Liver (tissue), 8 donors: ENCODE measurements at regions not wholly inside any gene's neighbourhood (a gene's known extent, or its start where the extent isn't known, plus 50 kb on each side); places are given as distances from the start of the nearest gene placed in this dataset.

ENCODE experiments used
- DNase-seq: peaks from one replicate; pipeline ENCODE4 v3.0.0-alpha.2; 2017; ENCODE audit warnings: low spot score
- H3K27ac ChIP-seq, 2 donors: one replicate each; pipeline ENCODE4 v1.7.0; 2013; ENCODE audit warnings: inconsistent platforms in 2 of 2, low read length in 2 of 2, control low read depth in 1 of 2, low read depth in 1 of 2, mild to moderate bottlenecking in 1 of 2
- H3K27me3 ChIP-seq, 4 donors: one replicate each; pipeline versions ENCODE4 v1.6.1 to v1.7.0; 2013; ENCODE audit warnings: low read length in 3 of 4, inconsistent platforms in 1 of 4, mild to moderate bottlenecking in 1 of 4, moderate library complexity in 1 of 4; ENCODE audit not compliant: control insufficient read depth in 4 of 4, insufficient read depth in 4 of 4
- H3K36me3 ChIP-seq, 4 donors: one replicate each; pipeline versions ENCODE4 v1.6.1 to v1.7.0; 2013; ENCODE audit warnings: low read length in 3 of 4, mild to moderate bottlenecking in 3 of 4, low read depth in 1 of 4, moderate library complexity in 1 of 4; ENCODE audit not compliant: control insufficient read depth in 4 of 4, insufficient read depth in 3 of 4
- H3K4me1 ChIP-seq, 4 donors: one replicate each; pipeline versions ENCODE4 v1.6.1 to v1.7.0; 2013; ENCODE audit warnings: low read length in 3 of 4, mild to moderate bottlenecking in 3 of 4, moderate library complexity in 1 of 4; ENCODE audit not compliant: control insufficient read depth in 4 of 4, insufficient read depth in 4 of 4
- H3K4me3 ChIP-seq, 3 donors: one replicate each; pipeline versions ENCODE4 v1.6.1 to v1.7.0; 2013; ENCODE audit warnings: low read length in 3 of 3, control low read depth in 1 of 3, low read depth in 1 of 3, mild to moderate bottlenecking in 1 of 3
- H3K9ac ChIP-seq, 2 donors: one replicate each; pipeline ENCODE4 v1.7.0; 2013; ENCODE audit warnings: low read length in 2 of 2, mild to moderate bottlenecking in 2 of 2, moderate library complexity in 2 of 2, control low read depth in 1 of 2, low read depth in 1 of 2
- H3K9me3 ChIP-seq, 4 donors: one replicate each; pipeline versions ENCODE4 v1.6.1 to v1.7.0; 2013; ENCODE audit warnings: low read length in 3 of 4; ENCODE audit not compliant: control insufficient read depth in 4 of 4
- FOXA1 ChIP-seq: IDR thresholded peaks from 2 replicates; pipeline ENCODE4 v1.6.1; 2016; ENCODE audit warnings: antibody characterized with exemption
- FOXA2 ChIP-seq: IDR thresholded peaks from 2 replicates; pipeline ENCODE4 v1.6.1; 2016; ENCODE audit warnings: antibody characterized with exemption
- GABPA ChIP-seq, 2 donors: IDR thresholded peaks in 1 of 2; conservative IDR thresholded peaks in 1 of 2; 2 replicates each; pipeline ENCODE4 v1.6.1; 2016; ENCODE audit warnings: antibody characterized with exemption in 2 of 2, mild to moderate bottlenecking in 1 of 2, moderate library complexity in 1 of 2
- HNF4A ChIP-seq, 2 donors: conservative IDR thresholded peaks; 2 replicates each; pipeline ENCODE4 v1.6.1; 2016; ENCODE audit warnings: antibody characterized with exemption in 2 of 2, mild to moderate bottlenecking in 2 of 2
- HNF4G ChIP-seq: IDR thresholded peaks from 2 replicates; pipeline ENCODE4 v1.6.1; 2016; ENCODE audit warnings: antibody characterized with exemption
- JUND ChIP-seq, 2 donors: IDR thresholded peaks; 2 replicates each; pipeline ENCODE4 v1.6.1; 2016; ENCODE audit warnings: antibody characterized with exemption in 2 of 2
- NR2F2 ChIP-seq: IDR thresholded peaks from 2 replicates; pipeline ENCODE4 v1.6.1; 2016; ENCODE audit warnings: antibody characterized with exemption
- RAD21 ChIP-seq, 2 donors: IDR thresholded peaks; 2 replicates each; pipeline ENCODE4 v1.6.1; 2016; ENCODE audit warnings: antibody characterized with exemption in 2 of 2, mild to moderate bottlenecking in 2 of 2
- RXRA ChIP-seq, 2 donors: IDR thresholded peaks; 2 replicates each; pipeline ENCODE4 v1.6.1; 2017 to 2018; ENCODE audit warnings: antibody characterized with exemption in 2 of 2, mild to moderate bottlenecking in 1 of 2
- SP1 ChIP-seq: IDR thresholded peaks from 2 replicates; pipeline ENCODE4 v1.6.1; 2018; ENCODE audit warnings: antibody characterized with exemption, mild to moderate bottlenecking
- YY1 ChIP-seq: IDR thresholded peaks from 2 replicates; pipeline ENCODE4 v1.6.1; 2016; ENCODE audit warnings: antibody characterized with exemption, mild to moderate bottlenecking
- whole genome bisulfite sequencing: extraction: QIAGEN DNeasy Blood & Tissue Kit; methylation state at CpG from one replicate; pipeline ENCODE4 v1.1.7; 2013; 5-methylcytosine and 5-hydroxymethylcytosine counted together
- TF ChIP-seq, protein P1 (sequence below): fragments of 150-350 bp; IDR thresholded peaks from 2 replicates; pipeline ENCODE4 v1.5.1; 2017; ENCODE audit warnings: improper control_type of control experiment, low read depth, low read length; ENCODE audit not compliant: missing input control
- TF ChIP-seq, protein P2 (sequence below): IDR thresholded peaks from 2 replicates; pipeline ENCODE4 v1.6.1; 2016; ENCODE audit warnings: antibody characterized with exemption
- TF ChIP-seq, protein P3 (sequence below): IDR thresholded peaks from 2 replicates; pipeline ENCODE4 v1.6.1; 2016; ENCODE audit warnings: antibody characterized with exemption, mild to moderate bottlenecking
- TF ChIP-seq, protein P4 (sequence below): IDR thresholded peaks from 2 replicates; pipeline ENCODE4 v1.6.1; 2016; ENCODE audit warnings: antibody characterized with exemption
- TF ChIP-seq, protein P5 (sequence below): IDR thresholded peaks from 2 replicates; pipeline ENCODE4 v1.6.1; 2016; ENCODE audit warnings: antibody characterized with exemption
- donor health status: healthy.
- donor health status: healthy.
- donor health status: healthy.
- donor health status: healthy.
- donor health status: healthy.

DNA sequence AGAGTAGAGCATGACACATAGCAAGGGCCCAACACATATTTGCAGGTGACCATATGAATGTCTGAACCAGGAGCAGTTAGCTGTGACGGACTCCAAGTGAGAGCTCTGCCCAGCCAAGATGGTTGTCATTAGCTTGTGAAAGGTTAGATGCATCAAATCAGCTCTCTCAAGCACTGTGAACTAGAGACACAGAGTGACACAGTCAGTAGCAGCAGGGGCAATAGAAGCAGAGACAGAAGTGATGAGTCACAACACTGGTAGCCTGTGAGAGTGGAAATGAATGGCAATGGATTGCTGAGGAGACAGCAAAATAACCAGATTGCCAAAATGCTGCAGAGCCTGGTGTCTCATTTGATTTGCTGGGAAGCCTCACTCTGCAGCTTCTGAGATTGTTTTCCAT, 558.9 kb downstream of the PKHD1 start:
- Histone ChIP-seq H3K27me3 (no peaks in the 10 kb centered on the region), H3K36me3 (no peaks in the 10 kb centered on the region), H3K9me3 (peaks cover 0 to 2% (median 0%) of the 10 kb centered on the region in 4 donors), H3K9ac (no peak overlapping the region), H3K4me3 (no peak overlapping the region), H3K4me1 (no peaks in the 10 kb centered on the region), H3K27ac (no peak overlapping the region)
- TF ChIP-seq FOXA2 (no peak), HNF4G (no peak), GABPA (IDR thresholded peaks at IDR 0.05 in 1 of 2, conservative IDR thresholded peaks at IDR 0.05 in 1 of 2) (no peak), SP1 (no peak), RAD21 (IDR thresholded peaks at IDR 0.05) (no peak), FOXA1 (no peak), HNF4A (conservative IDR thresholded peaks at IDR 0.05) (no peak), YY1 (no peak)
- TF ChIP-seq, protein P1, sequence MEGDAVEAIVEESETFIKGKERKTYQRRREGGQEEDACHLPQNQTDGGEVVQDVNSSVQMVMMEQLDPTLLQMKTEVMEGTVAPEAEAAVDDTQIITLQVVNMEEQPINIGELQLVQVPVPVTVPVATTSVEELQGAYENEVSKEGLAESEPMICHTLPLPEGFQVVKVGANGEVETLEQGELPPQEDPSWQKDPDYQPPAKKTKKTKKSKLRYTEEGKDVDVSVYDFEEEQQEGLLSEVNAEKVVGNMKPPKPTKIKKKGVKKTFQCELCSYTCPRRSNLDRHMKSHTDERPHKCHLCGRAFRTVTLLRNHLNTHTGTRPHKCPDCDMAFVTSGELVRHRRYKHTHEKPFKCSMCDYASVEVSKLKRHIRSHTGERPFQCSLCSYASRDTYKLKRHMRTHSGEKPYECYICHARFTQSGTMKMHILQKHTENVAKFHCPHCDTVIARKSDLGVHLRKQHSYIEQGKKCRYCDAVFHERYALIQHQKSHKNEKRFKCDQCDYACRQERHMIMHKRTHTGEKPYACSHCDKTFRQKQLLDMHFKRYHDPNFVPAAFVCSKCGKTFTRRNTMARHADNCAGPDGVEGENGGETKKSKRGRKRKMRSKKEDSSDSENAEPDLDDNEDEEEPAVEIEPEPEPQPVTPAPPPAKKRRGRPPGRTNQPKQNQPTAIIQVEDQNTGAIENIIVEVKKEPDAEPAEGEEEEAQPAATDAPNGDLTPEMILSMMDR, result no peak
- TF ChIP-seq, protein P2, sequence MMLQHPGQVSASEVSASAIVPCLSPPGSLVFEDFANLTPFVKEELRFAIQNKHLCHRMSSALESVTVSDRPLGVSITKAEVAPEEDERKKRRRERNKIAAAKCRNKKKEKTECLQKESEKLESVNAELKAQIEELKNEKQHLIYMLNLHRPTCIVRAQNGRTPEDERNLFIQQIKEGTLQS, result no peak
- TF ChIP-seq, protein P3, sequence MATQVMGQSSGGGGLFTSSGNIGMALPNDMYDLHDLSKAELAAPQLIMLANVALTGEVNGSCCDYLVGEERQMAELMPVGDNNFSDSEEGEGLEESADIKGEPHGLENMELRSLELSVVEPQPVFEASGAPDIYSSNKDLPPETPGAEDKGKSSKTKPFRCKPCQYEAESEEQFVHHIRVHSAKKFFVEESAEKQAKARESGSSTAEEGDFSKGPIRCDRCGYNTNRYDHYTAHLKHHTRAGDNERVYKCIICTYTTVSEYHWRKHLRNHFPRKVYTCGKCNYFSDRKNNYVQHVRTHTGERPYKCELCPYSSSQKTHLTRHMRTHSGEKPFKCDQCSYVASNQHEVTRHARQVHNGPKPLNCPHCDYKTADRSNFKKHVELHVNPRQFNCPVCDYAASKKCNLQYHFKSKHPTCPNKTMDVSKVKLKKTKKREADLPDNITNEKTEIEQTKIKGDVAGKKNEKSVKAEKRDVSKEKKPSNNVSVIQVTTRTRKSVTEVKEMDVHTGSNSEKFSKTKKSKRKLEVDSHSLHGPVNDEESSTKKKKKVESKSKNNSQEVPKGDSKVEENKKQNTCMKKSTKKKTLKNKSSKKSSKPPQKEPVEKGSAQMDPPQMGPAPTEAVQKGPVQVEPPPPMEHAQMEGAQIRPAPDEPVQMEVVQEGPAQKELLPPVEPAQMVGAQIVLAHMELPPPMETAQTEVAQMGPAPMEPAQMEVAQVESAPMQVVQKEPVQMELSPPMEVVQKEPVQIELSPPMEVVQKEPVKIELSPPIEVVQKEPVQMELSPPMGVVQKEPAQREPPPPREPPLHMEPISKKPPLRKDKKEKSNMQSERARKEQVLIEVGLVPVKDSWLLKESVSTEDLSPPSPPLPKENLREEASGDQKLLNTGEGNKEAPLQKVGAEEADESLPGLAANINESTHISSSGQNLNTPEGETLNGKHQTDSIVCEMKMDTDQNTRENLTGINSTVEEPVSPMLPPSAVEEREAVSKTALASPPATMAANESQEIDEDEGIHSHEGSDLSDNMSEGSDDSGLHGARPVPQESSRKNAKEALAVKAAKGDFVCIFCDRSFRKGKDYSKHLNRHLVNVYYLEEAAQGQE, result no peak
- TF ChIP-seq, protein P4, sequence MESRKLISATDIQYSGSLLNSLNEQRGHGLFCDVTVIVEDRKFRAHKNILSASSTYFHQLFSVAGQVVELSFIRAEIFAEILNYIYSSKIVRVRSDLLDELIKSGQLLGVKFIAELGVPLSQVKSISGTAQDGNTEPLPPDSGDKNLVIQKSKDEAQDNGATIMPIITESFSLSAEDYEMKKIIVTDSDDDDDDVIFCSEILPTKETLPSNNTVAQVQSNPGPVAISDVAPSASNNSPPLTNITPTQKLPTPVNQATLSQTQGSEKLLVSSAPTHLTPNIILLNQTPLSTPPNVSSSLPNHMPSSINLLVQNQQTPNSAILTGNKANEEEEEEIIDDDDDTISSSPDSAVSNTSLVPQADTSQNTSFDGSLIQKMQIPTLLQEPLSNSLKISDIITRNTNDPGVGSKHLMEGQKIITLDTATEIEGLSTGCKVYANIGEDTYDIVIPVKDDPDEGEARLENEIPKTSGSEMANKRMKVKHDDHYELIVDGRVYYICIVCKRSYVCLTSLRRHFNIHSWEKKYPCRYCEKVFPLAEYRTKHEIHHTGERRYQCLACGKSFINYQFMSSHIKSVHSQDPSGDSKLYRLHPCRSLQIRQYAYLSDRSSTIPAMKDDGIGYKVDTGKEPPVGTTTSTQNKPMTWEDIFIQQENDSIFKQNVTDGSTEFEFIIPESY, result no peak
- no peak for DNase-seq
- 93% methylated on average over 1 of the region's 1 CpG for WGBS

DNA sequence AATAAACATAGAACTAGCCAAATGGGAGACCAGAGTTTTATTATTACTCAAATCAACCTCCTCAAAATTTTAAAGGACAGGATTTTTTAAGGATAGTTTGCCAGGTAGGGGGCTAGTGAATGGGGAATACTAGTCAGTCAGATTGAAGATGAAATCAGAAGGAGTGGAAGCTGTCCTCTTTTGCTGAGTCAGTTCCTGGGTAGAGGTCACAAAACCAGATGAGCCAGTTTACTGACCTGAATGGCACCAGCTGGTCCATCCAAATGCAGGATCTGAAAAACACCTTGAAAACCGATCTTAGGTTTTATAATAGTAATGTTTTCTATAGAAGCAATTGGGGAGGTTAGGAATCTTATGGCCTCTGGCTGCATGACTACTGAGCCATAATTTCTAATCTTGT, 558.2 kb downstream of the PKHD1 start:
- H3K4me3 ChIP-seq, result no peak overlapping the region
- H3K9me3 ChIP-seq, result peaks cover 0 to 2% (median 0%) of the 10 kb centered on the region in 4 donors
- no peaks in the 10 kb centered on the region for H3K4me1 ChIP-seq
- TF ChIP-seq GABPA (IDR thresholded peaks at IDR 0.05 in 1 of 2, conservative IDR thresholded peaks at IDR 0.05 in 1 of 2) (no peak), FOXA2 (no peak), YY1 (no peak), RAD21 (IDR thresholded peaks at IDR 0.05) (no peak), FOXA1 (no peak), RXRA (IDR thresholded peaks at IDR 0.05) (no peak), SP1 (no peak), HNF4A (conservative IDR thresholded peaks at IDR 0.05) (no peak), NR2F2 (no peak), JUND (IDR thresholded peaks at IDR 0.05) (no peak), HNF4G (no peak)
- TF ChIP-seq, protein P4, result no peak
- TF ChIP-seq, protein P5, sequence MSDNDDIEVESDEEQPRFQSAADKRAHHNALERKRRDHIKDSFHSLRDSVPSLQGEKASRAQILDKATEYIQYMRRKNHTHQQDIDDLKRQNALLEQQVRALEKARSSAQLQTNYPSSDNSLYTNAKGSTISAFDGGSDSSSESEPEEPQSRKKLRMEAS, result no peak
- TF ChIP-seq, protein P3, result no peak
- no peaks in the 10 kb centered on the region for H3K27me3 ChIP-seq
- H3K9ac ChIP-seq, result no peak overlapping the region
- H3K36me3 ChIP-seq, result no peaks in the 10 kb centered on the region
- DNase-seq, result no peak
- WGBS, result 80% methylated on average over 1 of the region's 1 CpG
- no peak overlapping the region for H3K27ac ChIP-seq
